ENCODE measurements at regions not wholly inside any gene's neighbourhood (a gene's known extent, or its start where the extent isn't known, plus 50 kb on each side); places are given as distances from the start of the nearest gene placed in this dataset.

GRCh38 chr10:32174349-32174893 lies 118.2 kb upstream of the KIF5B start:
- Histone ChIP-seq H3K9ac (ENCODE audit: low read depth, low read length) (no peak overlapping the region), H3K27ac (ENCODE audit: insufficient read depth, low read length) (no peak overlapping the region), H3K4ac (ENCODE audit: low read depth, low read length) (no peak overlapping the region), H3K4me2 (ENCODE audit: low read depth, low read length) (no peak overlapping the region), H4K8ac (ENCODE audit: low read depth in 2 of 2, low read length in 2 of 2) (no peak overlapping the region), H3K4me1 (ENCODE audit: control insufficient read depth, insufficient read depth, low read length) (no peaks in the 10 kb centered on the region), H4K91ac (ENCODE audit: insufficient read depth, low read depth, low read length) (no peak overlapping the region), H3K79me1 (ENCODE audit: low read depth in 1 of 2, low read length in 2 of 2) (no peaks in the 10 kb centered on the region), H2AK5ac (ENCODE audit: low read depth, low read length) (no peak overlapping the region), H2AK9ac (replicated peaks; ENCODE audit: low read depth, low read length, poor library complexity) (no peak overlapping the region), H3K14ac (replicated peaks; ENCODE audit: low read depth, low read length) (no peak overlapping the region), H3K27me3 (ENCODE audit: control insufficient read depth, insufficient read depth, low read length) (peaks cover 4% of the 10 kb centered on the region), H3K9me3 (ENCODE audit: control insufficient read depth, insufficient read depth, low read length) (no peaks in the 10 kb centered on the region), H3K4me3 (ENCODE audit: insufficient read depth, low read depth, low read length) (no peak overlapping the region), H3K9me1 (ENCODE audit: insufficient read depth, low read length) (no peaks in the 10 kb centered on the region), H2BK20ac (ENCODE audit: low read depth, low read length) (no peak overlapping the region), H4K5ac (ENCODE audit: low read depth, low read length) (no peak overlapping the region), H2BK15ac (ENCODE audit: low read depth, low read length) (no peak overlapping the region), H3K23ac (ENCODE audit: low read depth, low read length) (no peak overlapping the region), H2AFZ (replicated peaks; ENCODE audit: low read length, poor library complexity) (no peak overlapping the region), H3K18ac (ENCODE audit: low read depth, low read length) (no peak overlapping the region), H3K36me3 (ENCODE audit: control insufficient read depth, insufficient read depth, low read length) (no peaks in the 10 kb centered on the region), H3K56ac (ENCODE audit: extremely low read depth, insufficient read depth, low read length) (no peak overlapping the region), H2BK120ac (ENCODE audit: low read depth, low read length) (no peak overlapping the region), H4K20me1 (ENCODE audit: insufficient read depth, low read length) (no peaks in the 10 kb centered on the region), H2BK5ac (ENCODE audit: low read depth, low read length, poor library complexity, severe bottlenecking) (no peak overlapping the region)
- POLR2A ChIA-PET (ENCODE audit: unreplicated experiment) = no interaction called here
- dilution Hi-C loops (cut with HindIII; ENCODE audit: low sequenced_read_pairs, unreplicated experiment) = no loop called here
- ATAC-seq (ENCODE audit: low read depth) (no peak), DNase-seq (no peak)
- no TSS peak for BruUV-seq (replicated peaks)
- CTCF ChIA-PET = no interaction called here
- no CpG with 5 or more reads among the region's 3 CpGs for WGBS, 2 experiments (ENCODE audit: extremely low coverage in 2 of 2, insufficient read length in 1 of 2)
- in situ Hi-C loops (cut with MboI; ENCODE audit: low sequenced_read_pairs) = no loop called here
- intact Hi-C loops (cut with micrococcal nuclease) = no loop called here
- TF ChIP-seq CEBPB (IDR thresholded peaks at IDR 0.05; ENCODE audit: low read depth, low read length) (peak; percentile 50; the same call in 1 of the 2 replicates), MXI1 (IDR thresholded peaks at IDR 0.05; ENCODE audit: borderline replicate concordance, low read depth, low read length) (no peak), RFX5 (IDR thresholded peaks at IDR 0.05; ENCODE audit: low read depth, low read length) (no peak)

Data from IMR-90 (cell line).